ENCODE measurements at regions not wholly inside any gene's neighbourhood (a gene's known extent, or its start where the extent isn't known, plus 50 kb on each side); places are given as distances from the start of the nearest gene placed in this dataset.

DNA sequence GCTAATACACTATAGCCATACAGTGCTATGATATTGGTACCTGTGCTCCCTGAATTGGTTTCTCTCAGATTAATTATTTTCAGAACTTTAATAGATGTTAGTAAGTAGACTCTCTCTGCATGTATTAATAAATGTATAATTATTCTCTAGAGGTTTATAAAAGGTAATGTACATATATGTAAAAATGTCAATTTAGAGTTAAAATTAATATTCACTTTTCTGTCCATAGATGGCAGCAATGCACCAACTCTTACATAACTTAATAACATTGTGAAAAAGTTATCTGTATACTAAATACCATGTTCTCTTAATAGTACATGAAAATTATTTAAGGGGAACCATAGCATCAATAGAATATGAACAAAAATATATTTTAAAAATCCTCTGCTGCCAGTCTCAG, 515.0 kb upstream of the KLHL1 start:
- TF ChIP-seq CTCF (IDR thresholded peaks at IDR 0.05; ENCODE audit: extremely low read depth in 1 of 2, insufficient read depth in 1 of 2, low read depth in 1 of 2, low read length in 2 of 2) (no peak), POLR2A (IDR thresholded peaks at IDR 0.05; ENCODE audit: low read depth, low read length) (no peak)
- TF ChIP-seq, protein P1, sequence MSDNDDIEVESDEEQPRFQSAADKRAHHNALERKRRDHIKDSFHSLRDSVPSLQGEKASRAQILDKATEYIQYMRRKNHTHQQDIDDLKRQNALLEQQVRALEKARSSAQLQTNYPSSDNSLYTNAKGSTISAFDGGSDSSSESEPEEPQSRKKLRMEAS (IDR thresholded peaks at IDR 0.05; ENCODE audit: insufficient read depth, insufficient read length) = no peak
